HepG2 (cell line): ENCODE measurements at regions not wholly inside any gene's neighbourhood (a gene's known extent, or its start where the extent isn't known, plus 50 kb on each side); places are given as distances from the start of the nearest gene placed in this dataset.

ENCODE experiments used
- ATF6 ChIP-seq: sonication (generic); formaldehyde crosslinking; conservative IDR thresholded peaks from 2 replicates; pipeline ENCODE4 v1.4.0; 2020; ENCODE audit warnings: missing genetic modification reagents
- UBTF ChIP-seq: sonication (generic); formaldehyde crosslinking; IDR thresholded peaks from 2 replicates; pipeline ENCODE4 v1.4.0; 2020; ENCODE audit warnings: mild to moderate bottlenecking, missing genetic modification reagents
- ZNF318 ChIP-seq: sonication (generic); formaldehyde crosslinking; IDR thresholded peaks from 2 replicates; pipeline ENCODE4 v1.4.0; 2020; ENCODE audit warnings: mild to moderate bottlenecking, missing genetic modification reagents
- ZNF414 ChIP-seq: sonication (generic); formaldehyde crosslinking; IDR thresholded peaks from 2 replicates; pipeline ENCODE4 v1.5.0; 2020; ENCODE audit warnings: missing genetic modification reagents

- TF ChIP-seq ZNF318 (no peak), UBTF (no peak), ATF6 (no peak), ZNF414 (CRISPR knock-in tag) (no peak)
Observed at GRCh38 chr1:58227604-58228003, 318.9 kb downstream of the OMA1 start (continued).
